Fibroblast of skin of abdomen (primary cell): ENCODE measurements at regions not wholly inside any gene's neighbourhood (a gene's known extent, or its start where the extent isn't known, plus 50 kb on each side); places are given as distances from the start of the nearest gene placed in this dataset.

Experiments used
- DNase-seq: peaks from one replicate; pipeline ENCODE4 v3.0.0-alpha.2; 2013

DNA sequence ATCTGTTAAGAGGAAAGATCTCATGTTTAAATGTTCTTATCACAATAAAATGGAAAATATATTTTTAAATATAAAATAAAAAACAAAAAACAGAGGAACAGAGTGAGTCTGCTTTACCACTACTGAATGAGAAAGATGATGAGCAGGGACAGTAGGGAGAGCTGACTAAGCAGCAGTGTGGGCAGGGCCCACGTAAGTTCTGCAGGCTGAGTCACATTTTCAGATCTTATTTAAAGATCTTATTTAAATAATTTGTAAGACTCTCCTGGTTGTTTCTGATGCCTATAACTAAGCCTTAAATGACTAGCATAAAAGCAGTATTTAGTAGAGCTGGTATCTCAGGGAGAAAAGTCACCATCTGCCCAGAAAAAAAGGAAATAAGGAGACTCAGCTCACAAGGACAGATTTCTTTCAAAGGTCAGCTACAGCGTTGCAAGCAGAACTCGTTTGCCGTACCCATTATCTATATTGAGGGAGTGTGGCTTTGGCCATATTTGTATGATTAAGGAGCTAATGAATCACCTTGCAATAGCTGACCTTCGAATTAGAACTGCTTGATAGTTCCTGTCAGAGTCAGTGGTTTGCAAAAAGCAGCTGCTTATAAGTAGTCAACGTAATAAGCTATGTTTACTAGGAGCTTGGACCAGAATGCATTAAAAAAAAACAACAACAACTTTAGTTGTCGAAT, 322.1 kb upstream of the CHAC2 start:
- DNase-seq = peak; percentile 29

DNA sequence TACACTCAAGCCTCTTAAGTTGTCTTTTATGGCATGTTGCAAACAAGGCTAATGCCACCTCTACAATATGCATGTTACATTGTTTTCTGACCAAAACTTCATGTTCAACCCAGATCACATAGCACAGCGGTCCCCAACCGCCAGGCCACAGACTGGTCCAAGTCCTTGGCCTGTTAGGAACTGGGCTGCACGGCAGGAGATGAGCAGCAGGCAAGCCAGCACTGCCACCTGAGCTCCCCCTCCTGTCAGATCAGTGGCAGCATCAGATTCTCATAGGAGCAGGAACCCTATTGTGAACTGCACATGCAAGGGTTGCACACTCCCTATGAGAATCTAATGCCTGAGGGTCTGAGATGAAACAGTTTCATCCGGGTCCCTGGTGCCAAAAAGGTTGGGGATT, 324.8 kb upstream of the CHAC2 start:
- no peak for DNase-seq

DNA sequence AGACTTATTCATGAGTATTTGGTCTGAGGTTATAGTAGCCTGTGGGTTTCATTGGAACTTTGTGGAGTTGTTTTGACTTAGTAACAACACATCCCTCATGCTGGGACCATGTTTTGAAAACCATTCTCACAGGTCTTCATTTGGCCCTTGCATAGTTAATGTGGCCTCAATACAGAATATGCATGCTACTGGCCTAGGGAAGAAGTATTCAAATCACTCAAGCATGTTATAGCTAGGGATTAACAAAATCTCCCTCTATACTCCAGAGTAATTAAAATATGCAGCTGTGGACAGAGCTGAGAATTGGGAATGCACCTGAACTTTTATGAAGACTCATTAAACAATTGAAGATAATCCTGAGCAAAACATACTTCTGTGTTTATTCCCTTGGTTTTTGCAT, 325.5 kb upstream of the CHAC2 start:
- no peak for DNase-seq

DNA sequence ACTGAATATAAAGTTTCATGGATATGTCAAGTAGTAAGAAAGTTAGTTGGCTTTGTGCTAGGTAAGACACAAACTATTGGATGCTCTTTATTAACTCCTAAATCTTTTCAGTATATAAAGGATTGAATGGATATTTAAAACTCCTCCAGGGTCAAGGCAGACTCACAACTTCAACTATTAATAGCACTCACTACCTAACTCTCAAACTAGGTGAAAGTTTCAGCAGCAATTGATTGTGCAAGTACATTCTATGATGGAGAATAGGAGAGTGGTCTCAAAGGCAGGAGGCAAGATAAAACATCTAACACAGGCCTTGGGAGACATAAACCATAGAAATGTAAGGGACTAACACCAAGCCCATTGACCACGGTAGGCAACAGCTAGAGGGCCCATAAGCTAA, 328.9 kb upstream of the CHAC2 start:
- no peak for DNase-seq

DNA sequence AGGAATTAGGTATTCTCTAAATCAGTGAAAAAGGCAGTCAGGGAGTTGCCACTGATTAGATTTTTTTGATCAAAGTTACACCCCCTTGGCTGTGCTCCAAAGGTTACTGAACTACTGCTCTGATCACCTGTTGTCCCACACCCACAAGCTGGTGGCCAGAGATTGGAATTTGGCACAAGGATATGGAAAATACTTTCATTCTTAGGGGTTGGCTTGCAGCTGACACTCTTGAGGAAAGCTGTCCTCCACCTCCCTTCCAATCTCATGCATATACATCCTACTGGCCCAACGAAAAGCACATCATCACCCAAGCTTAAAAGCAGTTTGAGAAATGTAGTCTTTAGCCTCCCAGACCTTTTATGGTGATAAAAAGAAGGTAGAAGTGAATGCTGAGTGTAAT, 329.5 kb upstream of the CHAC2 start:
- DNase-seq = no peak

DNA sequence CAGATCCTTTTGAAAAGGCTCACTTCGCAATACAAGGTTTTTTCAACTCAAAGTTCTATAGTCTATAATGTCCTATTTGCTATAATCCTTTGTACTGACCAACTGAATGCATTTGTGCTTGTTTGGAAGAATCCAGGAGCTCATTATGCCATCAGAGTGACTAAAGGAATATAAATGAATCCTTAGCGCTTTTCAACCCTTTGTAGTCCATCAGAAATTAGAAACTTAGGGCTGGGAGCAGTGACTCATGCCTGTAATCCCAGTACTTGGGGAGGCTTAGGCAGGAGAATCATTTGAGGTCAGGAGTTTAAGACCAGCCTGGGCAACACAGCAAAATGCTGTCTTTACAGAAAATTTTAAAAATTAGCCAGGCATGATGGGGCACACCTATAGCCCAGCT, 330.2 kb upstream of the CHAC2 start:
- DNase-seq = peak; percentile 13

DNA sequence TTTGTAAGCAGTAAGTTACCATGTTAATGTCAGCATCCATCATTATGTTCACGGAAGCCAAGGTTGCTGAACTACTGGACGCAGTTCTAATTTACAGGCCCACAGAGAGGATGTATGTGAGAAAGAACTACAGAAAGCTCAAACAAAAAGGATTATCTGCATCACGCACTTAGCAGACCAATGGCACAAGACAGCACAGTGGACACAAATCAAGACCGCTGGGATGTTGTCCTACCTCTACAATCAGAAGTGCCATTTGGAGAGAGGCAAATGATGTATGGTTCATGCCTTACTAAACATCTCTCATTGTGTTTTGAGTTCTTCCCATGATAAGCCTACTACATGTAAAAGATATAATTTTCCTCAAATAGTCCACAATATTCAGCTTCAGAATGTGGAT, 330.7 kb upstream of the CHAC2 start:
- no peak for DNase-seq

DNA sequence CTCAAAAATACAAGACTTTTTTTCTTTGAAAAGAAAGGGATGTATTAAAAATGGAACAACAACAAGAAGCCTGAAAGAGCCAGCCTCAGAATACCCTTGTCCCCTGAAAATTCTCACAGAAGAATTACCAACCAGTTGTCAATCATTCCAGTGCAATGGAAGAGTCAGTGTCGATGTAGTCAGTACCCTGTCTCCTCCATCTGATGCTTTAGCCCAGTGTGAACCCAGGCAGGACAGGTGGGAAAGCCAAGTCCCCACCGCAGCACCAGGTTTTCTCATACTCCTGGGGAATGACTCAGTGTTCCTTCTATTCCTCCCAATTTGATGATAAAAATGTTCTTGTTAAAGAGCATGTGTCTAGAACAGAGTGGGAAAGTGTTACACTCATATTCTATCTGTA, 332.0 kb upstream of the CHAC2 start:
- DNase-seq = no peak

DNA sequence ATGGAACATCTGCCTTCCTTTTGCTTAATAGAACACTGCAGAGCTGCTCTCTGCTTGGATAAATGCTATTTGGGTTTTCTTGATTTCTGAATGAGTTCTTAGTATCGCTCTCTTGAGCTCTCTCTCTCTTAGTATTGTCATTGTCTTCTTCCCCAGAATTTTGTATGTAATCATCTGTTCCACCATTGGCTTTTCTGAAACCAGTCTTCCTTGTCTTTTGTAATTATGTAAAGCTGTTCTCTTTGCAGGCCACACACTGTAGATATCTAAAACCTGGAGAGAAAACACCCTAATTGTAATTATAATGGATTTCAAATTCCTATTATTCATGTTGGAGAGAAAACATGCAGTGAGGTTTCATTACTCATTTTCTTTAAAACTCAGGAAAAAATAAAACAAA, 333.1 kb upstream of the CHAC2 start:
- DNase-seq = no peak

DNA sequence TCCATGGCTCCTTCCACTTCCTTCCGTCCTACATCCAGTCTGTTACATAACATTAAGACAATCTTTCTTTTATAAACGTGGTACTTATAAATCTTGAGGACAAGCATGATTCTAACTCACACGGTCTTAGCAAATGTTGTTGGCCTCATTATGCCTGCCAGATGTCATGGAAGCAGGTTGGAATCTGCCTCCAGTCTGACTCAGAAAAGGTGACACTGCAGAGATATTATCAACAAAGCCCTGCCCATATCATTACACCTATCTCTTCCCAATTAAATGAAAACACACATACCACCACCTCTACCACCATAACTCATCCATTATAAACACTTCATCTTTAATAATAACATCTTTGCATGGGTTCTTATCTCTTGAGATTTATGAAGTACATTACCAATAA, 334.7 kb upstream of the CHAC2 start:
- no peak for DNase-seq

DNA sequence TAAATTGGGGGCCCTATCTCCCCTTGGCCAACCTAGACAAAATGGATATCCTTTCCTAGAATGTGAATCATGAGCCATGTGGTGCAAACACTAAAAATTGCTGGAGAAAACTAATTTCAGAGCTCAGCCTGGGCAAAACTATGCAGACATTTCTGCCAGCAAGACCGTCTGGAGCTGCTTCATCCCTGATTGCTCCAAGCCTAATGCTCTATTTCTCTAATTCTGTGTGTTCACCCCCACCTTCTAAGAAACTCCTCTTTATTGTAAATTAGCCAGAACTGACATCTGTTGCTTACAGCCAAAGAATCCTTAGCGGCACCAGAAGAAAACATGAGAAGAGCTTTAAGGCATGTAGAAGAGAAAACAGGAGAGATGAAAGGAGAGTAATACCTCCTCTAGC, 337.7 kb upstream of the CHAC2 start:
- DNase-seq = no peak

DNA sequence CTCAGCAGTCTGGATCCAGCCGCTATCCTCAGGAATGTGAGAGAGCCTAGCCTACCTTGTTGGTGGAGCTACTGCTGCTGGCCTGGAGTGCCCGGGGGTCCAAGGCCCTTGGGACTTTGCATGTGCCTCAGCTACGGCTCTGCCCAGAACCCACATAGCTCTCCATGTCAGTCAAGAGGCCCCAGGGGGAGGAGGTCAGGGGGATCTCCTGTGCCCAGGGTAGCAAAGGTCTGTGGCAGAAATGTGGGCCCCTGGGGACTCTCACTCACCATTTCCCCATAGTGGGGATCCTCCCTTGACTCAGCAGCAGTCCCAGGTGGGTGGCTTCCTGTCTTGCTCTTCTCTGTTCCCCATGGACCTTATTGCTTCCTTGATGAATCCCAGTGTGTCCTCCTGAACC, 342.7 kb upstream of the CHAC2 start:
- DNase-seq = no peak

DNA sequence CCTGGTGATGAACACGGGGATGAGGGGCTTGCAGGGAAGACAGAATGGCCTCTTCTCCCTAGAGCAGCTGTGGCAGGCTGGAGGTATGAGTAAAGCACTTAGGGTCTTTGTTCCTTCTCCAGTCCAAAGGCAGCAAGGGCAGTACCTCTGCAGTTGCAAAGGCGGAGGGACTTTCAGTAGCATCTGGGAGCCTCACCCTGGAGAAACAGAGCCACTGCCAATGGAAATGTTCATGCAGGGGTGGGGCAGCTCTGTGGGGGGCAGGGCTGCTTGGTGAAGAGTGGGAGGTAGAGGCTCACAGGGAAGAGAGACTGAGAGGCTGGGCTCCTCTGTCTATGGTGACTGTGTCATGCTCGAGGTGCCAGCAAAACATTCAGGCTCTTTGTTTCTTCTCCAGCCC, 344.1 kb upstream of the CHAC2 start:
- DNase-seq = no peak

DNA sequence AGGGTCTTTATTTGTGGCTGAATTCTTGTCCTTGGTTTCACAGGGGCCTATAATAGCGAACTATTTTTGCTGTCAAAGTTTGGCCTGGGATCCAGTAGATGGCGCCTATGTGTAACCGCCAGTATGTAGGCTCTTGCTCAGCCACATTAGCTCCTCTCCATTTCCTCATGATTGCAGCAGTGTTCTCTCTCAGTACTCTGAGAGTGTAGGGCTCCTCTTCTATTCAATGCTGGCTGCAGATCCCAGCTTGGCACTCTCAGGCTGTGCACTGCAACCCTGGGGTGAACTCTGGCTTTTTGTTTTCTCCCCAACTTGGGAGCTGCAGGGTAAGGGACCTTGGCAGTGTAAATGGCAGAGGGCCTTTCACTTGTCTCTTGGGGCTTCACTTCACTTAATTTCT, 344.6 kb upstream of the CHAC2 start:
- peak; percentile 50 for DNase-seq

DNA sequence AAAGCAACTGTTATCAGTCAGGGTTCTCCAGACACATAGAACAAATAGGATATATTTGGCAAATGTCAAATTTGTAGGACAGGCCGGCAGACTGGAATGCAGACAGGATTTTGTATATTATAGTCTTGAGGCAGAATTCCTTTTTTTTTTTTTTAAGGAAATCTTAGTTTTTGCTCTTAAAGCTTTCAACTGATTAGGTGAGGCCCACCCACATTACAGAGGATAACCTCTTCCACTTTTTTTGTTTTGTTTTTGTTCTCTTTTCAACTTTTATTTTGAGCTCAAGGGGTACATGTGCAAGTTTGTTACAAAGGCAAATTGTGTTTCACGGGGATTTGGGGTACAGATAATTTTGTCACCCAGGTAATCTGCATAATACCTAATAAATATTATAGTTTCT, 350.2 kb upstream of the CHAC2 start:
- no peak for DNase-seq

DNA sequence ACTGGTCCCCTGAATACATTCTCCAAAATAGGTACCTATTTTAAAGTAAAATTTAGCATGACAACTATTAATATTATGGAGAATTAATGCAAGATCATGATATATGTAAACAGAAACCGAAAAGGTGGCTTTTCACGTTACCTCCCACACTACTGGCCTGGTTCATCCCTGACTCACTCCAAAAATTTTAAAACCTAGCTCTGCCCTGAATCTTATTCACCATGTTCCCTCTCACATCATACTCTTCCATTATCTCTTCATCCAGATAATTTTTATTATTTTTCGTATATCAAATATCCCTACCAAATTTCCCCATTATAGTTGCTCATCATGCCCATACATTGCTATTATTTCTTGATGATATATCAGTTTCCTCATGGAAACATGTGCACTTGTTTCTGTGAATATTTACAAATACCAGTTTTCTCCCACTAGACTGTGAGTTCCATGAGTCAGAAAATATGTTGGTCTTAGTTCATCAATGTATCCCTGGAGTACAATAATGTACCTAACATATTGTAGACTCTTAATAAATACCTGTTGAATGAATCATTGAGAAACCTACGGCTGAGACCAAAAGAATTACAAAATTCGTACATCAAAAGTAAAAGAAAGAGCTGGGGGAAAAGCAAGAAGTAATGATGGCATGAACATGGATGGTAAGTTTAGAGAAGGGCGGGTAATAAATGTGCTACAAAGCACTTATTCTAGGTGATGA, 360.1 kb upstream of the CHAC2 start:
- peak; percentile 1 for DNase-seq

DNA sequence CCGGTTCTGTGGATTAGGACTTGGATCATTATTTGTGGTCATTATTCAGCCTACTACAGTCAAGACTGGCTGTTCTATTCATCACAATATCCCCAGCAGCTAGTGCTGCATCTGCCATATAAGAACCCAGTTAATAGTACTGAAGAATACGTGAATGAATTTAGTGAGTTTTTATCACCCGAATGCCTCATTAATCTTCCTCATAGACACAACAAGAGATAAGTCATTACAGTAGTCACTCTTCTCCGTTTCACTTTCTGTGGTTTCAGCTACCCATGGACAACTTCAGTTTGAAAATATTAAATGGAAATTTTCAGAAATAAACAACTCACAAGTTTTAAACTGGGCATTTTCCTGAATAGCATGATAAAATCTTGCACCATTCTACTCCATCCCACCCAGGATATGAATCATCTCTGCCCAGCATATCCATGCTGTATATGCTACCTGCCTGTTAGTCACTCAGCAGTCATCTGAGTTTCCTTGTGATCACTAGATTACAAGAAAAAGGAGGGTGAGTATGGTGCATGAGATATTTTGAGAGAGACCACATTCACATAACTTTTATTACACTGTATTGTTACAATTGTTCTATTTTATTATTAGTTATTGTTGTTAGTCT, 363.7 kb upstream of the CHAC2 start:
- DNase-seq = peak; percentile 44

DNA sequence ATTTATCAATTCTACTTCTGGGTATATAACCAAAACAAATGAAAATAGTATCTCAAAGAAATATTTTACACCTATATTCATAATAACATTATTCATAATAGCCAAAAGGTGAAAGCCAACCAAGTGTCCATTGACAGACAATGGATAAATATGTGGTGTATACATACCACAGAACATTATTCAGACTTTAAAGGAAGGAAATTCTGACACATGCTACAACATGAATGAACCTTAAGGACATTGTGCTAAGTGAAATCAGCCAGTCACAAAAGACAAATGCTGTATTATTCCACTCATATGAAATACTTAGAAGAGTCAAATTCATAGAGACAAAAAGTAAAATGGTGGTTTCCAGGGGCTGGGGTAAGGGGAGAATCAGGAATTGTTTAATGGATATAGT, 370.5 kb upstream of the CHAC2 start:
- no peak for DNase-seq

DNA sequence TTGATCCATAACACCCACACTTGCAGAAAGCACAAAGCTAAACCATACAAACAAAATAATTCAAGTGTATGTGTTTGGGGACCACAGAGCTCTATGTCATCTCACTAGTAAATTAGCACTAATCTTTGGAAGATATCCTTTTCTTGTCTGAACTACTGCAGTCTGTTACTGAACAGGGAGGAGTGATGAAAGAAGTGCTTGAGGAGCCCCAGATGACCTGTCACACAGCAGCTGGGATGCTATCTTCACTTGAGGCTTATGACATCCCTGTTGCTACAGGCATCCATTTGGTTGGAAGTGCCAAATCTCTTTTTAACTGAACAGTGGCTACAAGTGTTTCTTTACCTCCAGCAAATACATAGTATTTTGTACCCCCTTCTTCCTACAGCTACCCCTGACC, 386.3 kb upstream of the CHAC2 start:
- DNase-seq = no peak

DNA sequence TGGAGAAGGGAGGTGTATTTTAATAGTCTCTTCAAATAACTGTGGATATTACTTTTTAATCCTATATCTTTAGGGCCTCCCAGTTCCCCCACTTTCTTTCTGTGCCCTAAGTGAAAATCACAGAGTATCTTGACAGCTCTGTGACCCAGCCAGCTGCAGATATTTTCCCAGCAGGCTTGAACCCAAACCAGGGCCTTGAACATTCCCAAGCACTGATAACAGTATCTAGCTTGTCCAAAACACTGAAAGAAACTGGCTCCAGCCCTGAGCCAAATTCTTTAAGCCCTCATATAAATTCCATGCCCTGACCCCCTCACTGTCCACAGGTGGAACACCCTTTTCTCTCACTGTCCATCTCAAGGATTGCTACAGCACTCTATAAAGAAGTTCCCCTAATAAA, 388.1 kb upstream of the CHAC2 start:
- DNase-seq = no peak

DNA sequence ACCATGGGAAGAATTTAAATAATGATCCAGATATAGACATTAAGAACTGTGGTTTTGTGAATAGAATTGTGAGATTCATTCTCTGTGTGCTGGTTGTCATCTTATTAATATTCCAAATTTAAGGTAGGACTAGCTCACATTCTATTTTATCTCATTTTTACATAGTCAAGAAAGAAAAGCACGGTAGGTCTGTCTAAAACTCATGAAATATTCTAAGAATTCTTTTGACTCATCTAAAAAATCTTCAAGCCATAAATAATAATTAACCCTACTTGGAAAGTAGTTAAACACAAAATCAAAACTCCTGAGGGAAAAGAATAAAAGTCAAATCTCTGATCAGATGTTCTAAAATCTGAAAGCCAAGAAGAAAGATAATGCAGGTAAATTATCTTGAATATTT, 388.8 kb upstream of the CHAC2 start:
- peak; percentile 10 for DNase-seq

DNA sequence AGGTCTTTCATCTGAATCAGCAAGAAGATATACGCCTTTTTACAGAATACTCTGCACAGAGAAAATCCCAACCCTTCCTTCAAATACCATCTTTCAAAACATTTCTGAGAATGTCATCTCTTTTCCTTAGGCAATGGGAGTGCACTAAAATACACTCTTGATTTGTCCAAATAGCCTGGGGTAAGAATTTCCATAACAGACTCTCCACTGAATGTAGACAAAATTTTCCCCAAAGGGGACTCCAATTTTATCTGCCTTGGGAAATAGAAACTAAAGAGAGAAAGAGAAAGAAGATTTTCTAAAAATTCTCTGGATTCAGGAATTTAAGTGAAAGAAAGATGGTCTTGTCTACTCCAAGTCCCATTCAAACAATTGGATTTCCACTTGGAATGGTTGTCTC, 394.5 kb upstream of the CHAC2 start:
- DNase-seq = no peak

DNA sequence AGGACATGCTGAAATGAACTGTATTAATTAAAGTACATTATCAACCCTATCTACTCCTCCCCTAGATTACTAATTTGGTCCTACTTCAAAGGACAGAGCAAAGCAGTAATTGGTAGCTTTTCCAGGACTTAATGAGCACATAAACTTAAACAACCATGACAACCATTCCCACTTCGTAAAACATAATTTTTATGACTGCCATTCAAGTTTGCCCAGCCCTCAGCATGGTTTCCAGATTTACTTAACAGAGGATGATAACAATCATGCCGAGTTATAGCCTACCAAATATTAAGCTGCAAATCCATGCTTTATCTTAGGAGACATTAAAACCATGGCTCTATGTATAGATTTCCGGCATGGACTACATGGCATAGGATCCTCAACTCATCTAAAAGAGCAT, 401.1 kb upstream of the CHAC2 start:
- no peak for DNase-seq

DNA sequence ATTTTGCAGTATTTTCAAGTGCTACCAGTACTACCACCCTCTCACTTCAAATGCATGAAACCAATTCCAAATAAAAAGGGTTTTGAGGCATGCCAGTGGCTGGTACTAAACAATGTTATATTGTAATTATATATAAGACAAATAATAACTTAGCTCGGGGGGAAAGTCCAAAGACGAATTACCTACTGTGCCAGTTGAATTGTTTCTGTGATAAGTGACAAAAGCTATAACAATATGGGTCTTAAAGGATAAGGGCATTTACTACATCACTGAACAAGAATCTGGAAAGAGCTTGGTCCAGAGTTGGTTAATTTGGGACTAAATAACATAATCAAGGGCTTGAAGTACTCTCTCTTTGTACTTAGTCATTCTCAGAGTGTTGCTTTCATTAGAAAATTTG, 404.7 kb upstream of the CHAC2 start:
- DNase-seq = no peak
